ENCODE measurements at regions not wholly inside any gene's neighbourhood (a gene's known extent, or its start where the extent isn't known, plus 50 kb on each side); places are given as distances from the start of the nearest gene placed in this dataset.

GRCh38 chr6:74973591-74973990, 232.3 kb downstream of the COL12A1 start:
- no peaks in the 10 kb centered on the region for H3K79me2 ChIP-seq (ENCODE audit: control insufficient read depth, insufficient read depth, low read length)
- no peak overlapping the region for H2AFZ ChIP-seq (ENCODE audit: insufficient read depth, low read depth, low read length, poor library complexity, severe bottlenecking)
- ATAC-seq (ENCODE audit: low read depth) = no peak
- ChIA-PET POLR2A (no interaction called here), CTCF (no interaction called here)
- H3K4me2 ChIP-seq (replicated peaks; ENCODE audit: low read depth, low read length, poor library complexity, severe bottlenecking) = no peak overlapping the region
- H3K36me3 ChIP-seq (replicated peaks in 1 of 2; ENCODE audit: control extremely low read depth in 1 of 2, control insufficient read depth in 1 of 2, extremely low read depth in 1 of 2, insufficient read depth in 2 of 2, low read length in 1 of 2) = no peaks in the 10 kb centered on the region
- no peak for TF ChIP-seq EZH2 (IDR thresholded peaks at IDR 0.05; ENCODE audit: borderline replicate concordance, insufficient read depth, low read depth, low read length, poor library complexity, severe bottlenecking)
- TF ChIP-seq CTCF (IDR thresholded peaks at IDR 0.05) = no peak
- H3K9me3 ChIP-seq (ENCODE audit: control extremely low read depth in 1 of 3, control insufficient read depth in 2 of 3, insufficient read depth in 1 of 3, low read length in 2 of 3) = peaks cover 0 to 2% (median 0%) of the 10 kb centered on the region in 3 donors
- no peak overlapping the region for H3K4me3 ChIP-seq (ENCODE audit: control extremely low read depth in 1 of 5, extremely low read depth in 1 of 5, insufficient read depth in 1 of 5, low read depth in 2 of 5, low read length in 4 of 5)
- intact Hi-C loops (cut with micrococcal nuclease) = no loop called here
- Mint-ChIP-seq H3K27me3 (no peaks in the 10 kb centered on the region), H3K27ac (no peak overlapping the region), H3K4me1 (no peaks in the 10 kb centered on the region), H3K9me3 (ENCODE audit: insufficient read depth) (peaks cover 5% of the 10 kb centered on the region), H3K4me3 (no peak overlapping the region)
- H3K27me3 ChIP-seq (replicated peaks in 1 of 4; ENCODE audit: control extremely low read depth in 1 of 4, control insufficient read depth in 3 of 4, insufficient read depth in 4 of 4, low read length in 3 of 4) = no peaks in the 10 kb centered on the region
- no peak overlapping the region for H3K27ac ChIP-seq (ENCODE audit: low read length in 2 of 2)
- no peak for DNase-seq
- H3K4me1 ChIP-seq (ENCODE audit: control insufficient read depth in 2 of 2, insufficient read depth in 2 of 2, low read length in 2 of 2) = no peaks in the 10 kb centered on the region
- no peak overlapping the region for H3K9ac ChIP-seq (ENCODE audit: low read length)
- H4K20me1 ChIP-seq (ENCODE audit: control insufficient read depth, insufficient read depth, low read length, poor library complexity, severe bottlenecking) = no peaks in the 10 kb centered on the region

GRCh38 chr6:74971633-74972032, 234.2 kb downstream of the COL12A1 start:
- H3K4me1 ChIP-seq (ENCODE audit: control insufficient read depth in 2 of 2, insufficient read depth in 2 of 2, low read length in 2 of 2) = no peaks in the 10 kb centered on the region
- Mint-ChIP-seq H3K4me1 (no peaks in the 10 kb centered on the region), H3K9me3 (ENCODE audit: insufficient read depth) (no peaks in the 10 kb centered on the region), H3K27ac (no peak overlapping the region), H3K4me3 (no peak overlapping the region), H3K27me3 (no peaks in the 10 kb centered on the region)
- no peak overlapping the region for H3K9ac ChIP-seq (ENCODE audit: low read length)
- no peaks in the 10 kb centered on the region for H3K27me3 ChIP-seq (replicated peaks in 1 of 4; ENCODE audit: control extremely low read depth in 1 of 4, control insufficient read depth in 3 of 4, insufficient read depth in 4 of 4, low read length in 3 of 4)
- H3K4me3 ChIP-seq (ENCODE audit: control extremely low read depth in 1 of 5, extremely low read depth in 1 of 5, insufficient read depth in 1 of 5, low read depth in 2 of 5, low read length in 4 of 5) = no peak overlapping the region
- ATAC-seq (ENCODE audit: low read depth) (no peak), DNase-seq (no peak)
- no peaks in the 10 kb centered on the region for H3K9me3 ChIP-seq (ENCODE audit: control extremely low read depth in 1 of 3, control insufficient read depth in 2 of 3, insufficient read depth in 1 of 3, low read length in 2 of 3)
- H4K20me1 ChIP-seq (ENCODE audit: control insufficient read depth, insufficient read depth, low read length, poor library complexity, severe bottlenecking) = no peaks in the 10 kb centered on the region
- POLR2A ChIA-PET = no interaction called here
- CTCF ChIA-PET = no interaction called here
- TF ChIP-seq EZH2 (IDR thresholded peaks at IDR 0.05; ENCODE audit: borderline replicate concordance, insufficient read depth, low read depth, low read length, poor library complexity, severe bottlenecking) (no peak), CTCF (IDR thresholded peaks at IDR 0.05) (no peak)
- intact Hi-C loops (cut with micrococcal nuclease) = no loop called here
- H2AFZ ChIP-seq (ENCODE audit: insufficient read depth, low read depth, low read length, poor library complexity, severe bottlenecking) = no peak overlapping the region
- H3K27ac ChIP-seq (ENCODE audit: low read length in 2 of 2) = no peak overlapping the region
- H3K79me2 ChIP-seq (ENCODE audit: control insufficient read depth, insufficient read depth, low read length) = no peaks in the 10 kb centered on the region
- H3K4me2 ChIP-seq (replicated peaks; ENCODE audit: low read depth, low read length, poor library complexity, severe bottlenecking) = no peak overlapping the region
- H3K36me3 ChIP-seq (replicated peaks in 1 of 2; ENCODE audit: control extremely low read depth in 1 of 2, control insufficient read depth in 1 of 2, extremely low read depth in 1 of 2, insufficient read depth in 2 of 2, low read length in 1 of 2) = no peaks in the 10 kb centered on the region
